ENCODE measurements at regions not wholly inside any gene's neighbourhood (a gene's known extent, or its start where the extent isn't known, plus 50 kb on each side); places are given as distances from the start of the nearest gene placed in this dataset.

GRCh38 chr13:90568165-90568564 lies 779.3 kb upstream of the MIR17HG start:
- Histone ChIP-seq H3K4me3 (no peak overlapping the region), H3K27me3 (ENCODE audit: low read depth) (no peaks in the 10 kb centered on the region), H3K9me3 (replicated peaks) (no peaks in the 10 kb centered on the region), H3K27ac (replicated peaks) (no peak overlapping the region), H3K4me1 (no peaks in the 10 kb centered on the region), H3K36me3 (no peaks in the 10 kb centered on the region)
- no peak for DNase-seq
- intact Hi-C loops (cut with micrococcal nuclease) = no loop called here
- TF ChIP-seq CTCF (IDR thresholded peaks at IDR 0.05; ENCODE audit: borderline replicate concordance) = no peak

DNA sequence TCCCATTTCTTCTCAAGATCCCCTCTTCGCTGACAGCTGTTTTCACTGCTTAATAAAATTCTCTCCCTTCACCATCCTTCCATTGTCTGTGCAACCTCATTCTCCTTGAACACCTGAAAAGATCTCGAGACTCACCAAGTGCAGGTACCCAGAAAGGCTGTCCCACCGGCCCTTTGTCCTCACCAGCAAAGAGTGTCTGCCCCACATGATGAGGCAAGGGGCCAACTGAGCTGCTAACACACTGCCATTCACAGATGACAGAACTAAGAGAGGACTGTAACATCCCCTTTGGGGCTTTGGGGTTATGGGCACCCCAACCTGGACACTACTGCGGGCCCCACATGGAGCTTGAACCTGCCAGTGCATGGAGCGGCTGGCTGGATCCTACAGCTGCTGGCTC lies 771.4 kb upstream of the MIR17HG start:
- no peak overlapping the region for H3K27ac ChIP-seq (replicated peaks)
- no peak for DNase-seq
- H3K4me3 ChIP-seq = no peak overlapping the region
- no peaks in the 10 kb centered on the region for H3K4me1 ChIP-seq
- no peaks in the 10 kb centered on the region for H3K36me3 ChIP-seq
- H3K9me3 ChIP-seq (replicated peaks) = no peaks in the 10 kb centered on the region
- H3K27me3 ChIP-seq (ENCODE audit: low read depth) = no peaks in the 10 kb centered on the region
- intact Hi-C loops (cut with micrococcal nuclease) = no loop called here
- no peak for TF ChIP-seq CTCF (IDR thresholded peaks at IDR 0.05; ENCODE audit: borderline replicate concordance)

- TF ChIP-seq CTCF (IDR thresholded peaks at IDR 0.05; ENCODE audit: borderline replicate concordance) = no peak
- DNase-seq = no peak
- Histone ChIP-seq H3K36me3 (no peaks in the 10 kb centered on the region), H3K27ac (replicated peaks) (no peak overlapping the region), H3K4me3 (no peak overlapping the region), H3K4me1 (no peaks in the 10 kb centered on the region), H3K27me3 (ENCODE audit: low read depth) (no peaks in the 10 kb centered on the region), H3K9me3 (replicated peaks) (peaks cover 3% of the 10 kb centered on the region)
- intact Hi-C loops (cut with micrococcal nuclease) = no loop called here
Observed at GRCh38 chr13:90577726-90578125, 769.8 kb upstream of the MIR17HG start.

GRCh38 chr13:90585392-90585791 lies 762.1 kb upstream of the MIR17HG start:
- Histone ChIP-seq H3K36me3 (no peaks in the 10 kb centered on the region), H3K9me3 (replicated peaks) (peaks cover 20% of the 10 kb centered on the region), H3K4me1 (no peaks in the 10 kb centered on the region), H3K27ac (replicated peaks) (no peak overlapping the region), H3K27me3 (ENCODE audit: low read depth) (no peaks in the 10 kb centered on the region), H3K4me3 (no peak overlapping the region)
- no peak for TF ChIP-seq CTCF (IDR thresholded peaks at IDR 0.05; ENCODE audit: borderline replicate concordance)
- DNase-seq = no peak
- intact Hi-C loops (cut with micrococcal nuclease) = no loop called here

DNA sequence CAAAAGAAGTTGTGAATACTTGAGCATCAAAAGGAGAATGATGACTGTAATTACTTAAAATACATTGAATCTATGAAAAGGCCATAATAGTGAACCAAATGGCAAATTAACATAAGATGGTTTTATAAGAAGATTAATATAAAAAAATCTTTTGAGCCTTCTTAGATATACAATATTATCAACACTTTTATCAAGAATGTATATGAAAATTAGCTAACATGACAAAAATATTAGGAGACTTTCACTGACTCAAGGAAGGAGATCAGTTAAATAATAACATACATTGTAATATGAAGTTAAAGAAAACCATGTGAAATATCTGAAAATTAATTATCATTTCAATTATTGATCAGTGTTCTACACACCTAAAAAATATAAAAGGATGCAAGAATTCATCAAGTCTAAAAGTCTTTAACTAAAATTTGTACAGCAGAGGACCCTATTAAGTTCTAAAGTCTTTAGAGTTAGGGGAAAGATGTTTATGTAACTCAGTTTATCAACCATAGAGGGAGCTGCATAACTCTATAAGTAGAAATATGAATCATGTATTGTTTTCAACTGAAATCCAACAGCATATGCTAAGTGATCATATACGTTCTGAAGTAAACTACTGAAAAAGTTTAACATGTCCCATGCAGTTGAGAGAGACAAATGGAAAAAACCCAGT lies 756.1 kb upstream of the MIR17HG start:
- Histone ChIP-seq H3K4me1 (no peaks in the 10 kb centered on the region), H3K4me3 (no peak overlapping the region), H3K36me3 (no peaks in the 10 kb centered on the region), H3K9me3 (replicated peaks) (peaks cover 13% of the 10 kb centered on the region), H3K27me3 (ENCODE audit: low read depth) (no peaks in the 10 kb centered on the region), H3K27ac (replicated peaks) (no peak overlapping the region)
- DNase-seq = no peak
- intact Hi-C loops (cut with micrococcal nuclease) = no loop called here
- TF ChIP-seq CTCF (IDR thresholded peaks at IDR 0.05; ENCODE audit: borderline replicate concordance) = no peak

All from left ventricle myocardium inferior (tissue), 1 donor.